ENCODE measurements at regions not wholly inside any gene's neighbourhood (a gene's known extent, or its start where the extent isn't known, plus 50 kb on each side); places are given as distances from the start of the nearest gene placed in this dataset.
"Not testable (repeated sequence)": the region's sequence is repeated elsewhere in the genome, so short reads cannot be mapped to it uniquely, and the experiment has no call there.

DNA sequence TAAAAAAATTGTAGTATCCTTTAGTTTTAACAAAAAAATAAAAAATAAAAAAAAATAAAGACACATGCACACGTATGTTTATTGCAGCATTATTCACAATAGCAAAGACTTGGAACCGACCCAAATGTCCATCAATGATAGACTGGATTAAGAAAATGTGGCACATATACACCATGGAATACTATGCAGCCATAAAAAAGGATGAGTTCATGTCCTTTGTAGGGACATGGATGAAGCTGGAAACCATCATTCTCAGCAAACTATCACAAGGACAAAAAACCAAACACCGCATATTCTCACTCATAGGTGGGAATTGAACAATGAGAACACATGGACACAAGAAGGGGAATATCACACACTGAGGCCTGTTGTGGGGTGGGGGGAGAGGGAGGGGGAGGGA is 370.4 kb downstream of the VRK1 start:
- TF ChIP-seq POLR2A, POLR2AphosphoS5, EP300 (IDR thresholded peaks at IDR 0.05): not testable (repeated sequence)
- TF ChIP-seq, protein P1, sequence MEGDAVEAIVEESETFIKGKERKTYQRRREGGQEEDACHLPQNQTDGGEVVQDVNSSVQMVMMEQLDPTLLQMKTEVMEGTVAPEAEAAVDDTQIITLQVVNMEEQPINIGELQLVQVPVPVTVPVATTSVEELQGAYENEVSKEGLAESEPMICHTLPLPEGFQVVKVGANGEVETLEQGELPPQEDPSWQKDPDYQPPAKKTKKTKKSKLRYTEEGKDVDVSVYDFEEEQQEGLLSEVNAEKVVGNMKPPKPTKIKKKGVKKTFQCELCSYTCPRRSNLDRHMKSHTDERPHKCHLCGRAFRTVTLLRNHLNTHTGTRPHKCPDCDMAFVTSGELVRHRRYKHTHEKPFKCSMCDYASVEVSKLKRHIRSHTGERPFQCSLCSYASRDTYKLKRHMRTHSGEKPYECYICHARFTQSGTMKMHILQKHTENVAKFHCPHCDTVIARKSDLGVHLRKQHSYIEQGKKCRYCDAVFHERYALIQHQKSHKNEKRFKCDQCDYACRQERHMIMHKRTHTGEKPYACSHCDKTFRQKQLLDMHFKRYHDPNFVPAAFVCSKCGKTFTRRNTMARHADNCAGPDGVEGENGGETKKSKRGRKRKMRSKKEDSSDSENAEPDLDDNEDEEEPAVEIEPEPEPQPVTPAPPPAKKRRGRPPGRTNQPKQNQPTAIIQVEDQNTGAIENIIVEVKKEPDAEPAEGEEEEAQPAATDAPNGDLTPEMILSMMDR (IDR thresholded peaks at IDR 0.05), result not testable (repeated sequence)

Measured in suprapubic skin (tissue), 4 donors.